ENCODE measurements at regions not wholly inside any gene's neighbourhood (a gene's known extent, or its start where the extent isn't known, plus 50 kb on each side); places are given as distances from the start of the nearest gene placed in this dataset.

GRCh38 chr2:8219096-8219495 is 462.8 kb upstream of the ID2 start:
- no peak for DNase-seq

DNA sequence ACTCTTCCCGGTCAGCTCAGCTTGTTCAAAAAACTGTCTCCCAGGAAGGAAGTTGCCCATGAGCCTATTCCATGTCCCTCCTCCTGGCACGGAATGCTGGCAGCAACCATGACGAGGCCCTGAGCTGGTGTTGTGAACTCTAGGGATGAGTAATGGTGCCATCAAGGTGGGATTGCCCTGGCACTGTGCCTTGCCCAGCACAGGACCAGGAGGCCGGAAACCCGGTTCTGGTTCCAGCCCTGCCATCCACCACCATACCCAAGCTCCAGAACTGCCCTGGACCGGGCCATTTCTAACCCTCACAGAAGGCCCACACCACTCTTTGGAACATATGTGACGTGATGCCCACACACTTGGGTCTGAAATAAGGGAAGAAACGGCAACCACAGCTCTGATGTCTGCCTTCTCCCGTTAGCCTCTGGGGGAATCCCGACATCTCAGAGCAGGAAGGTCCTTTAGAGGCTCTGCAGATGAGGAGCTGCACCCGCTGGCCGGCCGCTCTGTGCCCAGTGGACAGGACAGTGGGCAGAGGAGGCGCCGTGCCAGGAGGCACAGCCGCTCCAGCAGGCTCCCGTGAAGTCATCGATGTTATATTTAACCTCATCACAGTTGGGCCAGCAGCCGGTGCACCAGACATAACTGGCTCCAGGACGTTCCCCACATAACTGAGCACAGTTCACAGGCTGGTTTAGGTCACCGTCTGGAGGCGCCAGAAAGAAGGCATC is 462.1 kb upstream of the ID2 start:
- DNase-seq: peak in 1 of 4 experiments; percentile 19

DNA sequence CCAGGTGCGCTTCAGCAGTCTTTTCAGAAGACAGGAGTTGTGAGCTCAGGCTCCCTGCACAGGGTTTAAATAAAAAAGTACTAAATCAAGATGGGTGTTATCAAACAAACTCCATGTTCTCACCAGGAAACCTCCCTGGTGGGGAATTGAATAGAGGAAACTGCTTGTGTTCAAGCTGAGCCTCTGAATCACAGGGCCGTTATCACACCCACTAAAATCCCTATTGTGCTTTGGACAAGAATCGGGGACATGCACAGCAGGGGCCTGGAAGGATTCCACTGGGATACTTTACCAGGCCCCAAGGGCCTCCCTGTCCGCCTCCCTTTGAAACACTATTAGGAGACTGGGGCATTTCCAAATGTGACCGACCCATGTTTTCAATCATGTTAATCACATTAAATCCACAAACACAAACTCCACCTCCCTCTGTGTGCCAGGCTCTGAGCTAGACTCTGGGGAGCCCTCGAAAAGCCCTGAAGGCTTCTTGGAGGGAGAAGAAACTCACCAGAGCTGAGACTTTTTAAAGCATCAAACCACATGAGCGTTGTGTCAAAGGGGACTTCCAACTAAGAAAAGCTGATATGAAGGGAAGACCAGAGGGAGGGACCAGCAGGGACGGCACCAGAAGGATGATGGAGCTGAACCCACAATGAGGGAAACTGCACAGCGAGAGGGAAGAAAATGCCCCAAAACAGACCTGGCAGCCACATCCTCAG is 458.7 kb upstream of the ID2 start:
- DNase-seq: no peak

- DNase-seq: no peak
Measured at GRCh38 chr2:8223695-8224346, 458.0 kb upstream of the ID2 start.

DNA sequence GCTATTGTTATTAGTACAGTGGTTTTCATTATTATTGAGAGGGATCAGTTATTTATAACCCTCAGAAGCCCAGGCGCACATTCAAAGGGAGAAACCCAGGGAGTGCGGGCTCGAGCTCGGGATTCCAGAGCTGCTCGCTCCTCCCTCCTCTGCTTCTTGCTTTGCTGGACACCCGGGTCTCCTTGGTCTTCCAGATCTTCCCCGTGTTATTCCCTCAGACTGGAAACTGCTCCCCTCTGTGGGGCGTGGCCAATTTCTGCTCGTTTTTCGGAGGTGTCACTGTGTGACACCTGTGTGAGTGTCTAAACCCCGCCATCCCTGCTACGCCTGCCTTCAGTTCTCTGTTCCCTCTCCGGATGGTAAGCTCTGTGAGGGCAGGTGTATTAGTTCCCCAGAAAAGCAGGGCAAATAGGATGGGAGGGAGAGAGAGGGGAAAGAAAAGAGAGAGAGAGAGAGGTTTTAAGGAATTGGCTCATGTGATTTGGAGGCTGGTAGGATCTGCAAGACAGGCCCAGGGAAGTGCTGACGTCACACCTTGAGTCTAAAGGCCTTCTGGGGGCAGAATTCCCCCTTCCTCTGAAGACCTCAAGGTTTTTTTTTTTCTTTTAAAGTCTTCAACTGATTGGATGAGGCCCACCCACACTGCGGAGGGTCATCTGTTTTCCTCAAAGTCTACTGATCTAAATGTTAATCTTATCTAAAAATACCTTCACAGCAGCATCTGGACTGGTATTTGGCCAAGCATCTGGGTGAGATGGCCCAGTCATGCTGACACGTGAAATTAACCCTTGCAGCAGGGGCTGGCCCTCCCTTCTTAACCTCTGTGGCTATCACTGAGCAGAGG is 457.3 kb upstream of the ID2 start:
- DNase-seq: no peak

DNA sequence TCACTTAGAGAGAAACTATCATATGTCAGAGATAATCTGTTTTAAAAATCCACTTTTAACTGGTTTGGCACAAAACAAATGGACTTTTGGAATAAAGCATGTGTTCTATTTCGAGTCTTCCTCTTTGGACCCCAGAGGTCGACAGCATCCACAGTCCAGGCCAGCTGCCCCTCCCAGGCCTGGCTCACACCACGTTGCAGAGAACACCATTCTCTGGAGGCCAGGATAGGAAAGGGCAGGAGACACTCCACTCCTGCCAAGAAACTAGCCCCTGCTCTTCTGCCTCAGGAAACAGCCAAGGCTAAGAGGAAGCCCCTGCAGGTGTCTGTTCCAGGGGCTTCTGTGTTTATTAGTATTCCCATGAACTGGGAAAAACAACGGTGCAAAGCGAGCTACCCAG is 456.6 kb upstream of the ID2 start:
- DNase-seq: no peak

GRCh38 chr2:8225798-8226197 is 456.1 kb upstream of the ID2 start:
- DNase-seq: no peak

DNA sequence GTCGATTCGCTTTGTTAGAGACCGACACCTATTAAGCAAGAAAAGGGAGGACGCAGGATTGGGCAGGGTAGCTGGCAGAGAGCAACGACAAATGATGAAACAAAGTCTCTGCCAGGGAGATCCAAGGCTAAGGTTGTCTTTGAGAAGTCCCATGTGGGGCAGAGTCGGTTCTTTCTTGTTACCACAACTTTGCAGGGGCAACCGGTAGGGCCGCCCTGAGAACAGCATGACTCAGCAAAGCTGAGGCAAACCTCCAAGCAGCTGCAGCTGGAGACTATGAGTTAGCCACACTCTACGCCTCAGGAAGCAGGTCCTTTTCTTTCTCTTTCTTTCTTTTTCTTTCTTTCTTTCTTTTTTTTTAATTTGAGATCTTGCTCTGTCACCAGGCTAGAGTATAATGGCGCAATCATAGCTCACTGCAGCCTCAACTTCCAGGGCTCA is 452.3 kb upstream of the ID2 start:
- DNase-seq: peak; percentile 46 to 73 (median 70)

DNA sequence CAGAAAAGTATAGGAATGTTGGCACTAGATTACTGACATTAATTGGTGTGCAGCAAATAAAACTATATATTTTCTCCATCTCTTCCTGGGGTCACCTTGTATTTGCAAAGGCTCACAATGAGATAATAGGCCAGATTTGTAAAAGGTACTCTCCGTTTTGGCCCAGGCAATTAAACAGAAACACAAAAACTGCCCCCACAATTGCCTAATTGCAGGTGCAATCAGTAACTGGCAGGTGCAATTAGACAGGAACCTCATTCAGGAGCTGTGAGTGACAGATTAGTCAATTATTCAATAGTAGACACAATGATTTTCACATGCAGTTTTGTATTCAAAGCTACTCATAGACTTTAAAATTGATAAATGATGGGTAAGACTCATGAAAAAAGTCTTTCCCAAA is 451.4 kb upstream of the ID2 start:
- no peak for DNase-seq

DNA sequence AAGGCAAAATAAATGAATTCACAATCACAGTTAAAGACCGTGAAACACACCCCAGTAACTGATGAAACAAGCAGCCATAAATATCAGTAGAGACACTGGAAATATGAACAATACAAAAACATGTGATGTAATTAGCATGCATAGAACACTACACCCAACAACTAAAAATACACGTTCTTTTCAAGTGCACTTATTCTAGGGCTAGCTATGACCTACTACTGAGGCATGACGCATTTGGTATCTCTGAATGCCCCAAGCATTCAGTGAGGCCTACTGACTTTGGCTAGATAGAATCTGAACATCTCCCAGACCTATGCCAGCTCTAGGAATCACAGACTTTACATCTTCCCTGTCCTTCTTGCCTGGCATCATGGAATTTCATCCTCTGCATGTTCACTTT is 450.0 kb upstream of the ID2 start:
- DNase-seq: no peak

- DNase-seq: peak in 2 of 4 experiments; percentile 27 to 54
Measured at GRCh38 chr2:8232871-8233270, 449.0 kb upstream of the ID2 start.

DNA sequence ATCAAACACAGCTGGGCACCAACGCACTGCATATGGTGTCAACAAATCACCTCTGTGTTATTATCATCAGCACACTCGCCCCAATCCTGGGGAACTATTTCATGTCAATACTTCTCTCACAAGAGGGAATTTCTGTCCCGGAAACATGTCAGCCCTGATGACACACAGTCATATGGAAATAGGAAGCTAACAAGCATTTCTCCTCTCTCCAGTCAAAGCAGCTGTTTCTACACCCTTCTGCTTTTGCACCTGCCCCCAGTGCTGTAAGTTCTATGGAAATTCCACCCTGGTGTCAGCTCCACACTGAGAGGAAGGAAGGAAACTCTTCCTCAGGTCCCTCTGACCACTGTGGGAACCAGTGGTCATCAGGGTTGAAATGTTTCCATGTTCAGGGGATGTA is 447.6 kb upstream of the ID2 start:
- DNase-seq: peak; percentile 85 to 96 (median 90)

DNA sequence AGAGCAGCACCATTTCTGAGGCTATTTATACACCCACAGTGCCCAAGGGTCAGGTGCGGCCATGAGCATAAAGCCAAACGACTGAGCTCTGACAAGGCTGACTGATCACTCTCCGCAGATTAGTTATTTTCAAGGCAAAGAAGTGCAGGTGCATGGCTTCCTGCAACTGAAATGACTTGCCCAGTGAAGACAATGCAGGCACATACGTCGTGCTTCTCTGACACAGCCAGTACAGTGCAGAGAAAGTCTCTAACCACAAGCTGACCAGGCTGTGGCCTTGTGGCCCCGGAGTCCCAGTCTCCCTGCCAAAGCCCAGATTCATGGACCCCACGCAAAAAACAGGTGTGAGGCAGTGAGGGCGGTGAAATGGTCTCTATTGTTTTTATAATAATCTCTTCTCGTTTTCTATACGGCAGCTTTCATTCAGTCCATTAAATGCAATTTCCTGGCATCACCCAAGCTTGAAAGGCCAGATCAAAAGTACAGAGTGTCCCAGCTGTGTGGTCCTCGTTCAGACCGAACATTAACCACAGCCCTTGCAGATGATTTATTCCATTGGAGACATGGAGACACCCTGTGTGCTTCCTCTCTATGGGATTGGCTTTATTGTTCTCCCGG is 447.0 kb upstream of the ID2 start:
- DNase-seq: no peak

- DNase-seq: peak in 1 of 4 experiments; percentile 32
Measured at GRCh38 chr2:8235419-8235818, 446.4 kb upstream of the ID2 start.

DNA sequence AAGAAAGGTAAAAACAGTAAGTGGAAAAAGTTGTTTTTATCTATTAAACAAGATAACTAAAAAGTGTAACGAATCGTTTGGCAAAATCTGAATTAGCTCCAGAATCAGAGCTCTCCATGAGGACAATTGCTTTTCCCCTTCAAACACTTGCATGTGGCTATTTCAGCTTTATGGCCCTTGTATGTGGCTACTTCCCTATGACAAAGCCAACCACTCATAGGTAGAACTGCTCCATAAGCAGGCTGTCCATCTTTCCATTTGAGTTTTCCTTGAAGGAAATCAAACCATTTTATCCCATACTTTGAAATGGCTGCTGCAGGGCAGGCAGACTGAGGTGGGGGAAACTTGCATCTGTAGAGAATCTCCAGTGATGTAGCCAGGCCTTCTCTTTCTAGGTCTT is 445.5 kb upstream of the ID2 start:
- DNase-seq: no peak

DNA sequence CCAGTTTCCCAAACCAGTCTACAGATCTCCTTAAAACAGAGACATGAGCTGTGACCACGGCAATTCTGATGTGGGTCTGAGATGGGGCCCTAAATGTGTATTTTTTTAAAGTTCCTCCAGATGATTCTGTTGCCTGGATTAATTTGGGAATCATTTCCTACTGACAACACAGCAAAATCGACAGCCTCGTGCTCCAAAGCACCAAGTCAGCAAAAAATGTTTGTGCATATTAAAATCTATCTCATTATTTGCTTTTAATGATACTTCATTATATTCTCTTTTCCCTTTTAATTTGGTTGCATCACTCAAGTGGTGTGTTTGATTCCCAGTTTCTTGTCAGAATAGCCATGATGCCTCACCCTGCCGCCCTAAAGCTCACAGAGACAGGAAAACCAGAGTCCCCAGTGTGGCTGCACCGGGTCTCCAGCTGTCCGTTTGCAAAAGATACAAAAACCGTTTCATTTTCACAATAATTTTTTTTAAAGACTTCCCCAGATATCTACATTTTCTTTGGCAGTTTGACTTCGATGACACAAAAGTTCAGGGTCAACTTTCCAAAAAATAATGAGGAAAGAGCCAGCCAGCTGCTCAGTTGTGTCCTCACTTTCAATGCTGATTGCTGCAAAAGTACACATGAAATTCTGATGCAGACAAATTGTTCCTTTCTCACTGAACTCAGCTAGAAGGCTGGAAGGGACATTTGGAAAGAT is 443.2 kb upstream of the ID2 start:
- peak; percentile 45 to 69 (median 58) for DNase-seq

- peak; percentile 53 to 85 (median 69) for DNase-seq
Measured at GRCh38 chr2:8239531-8240088, 442.2 kb upstream of the ID2 start.

DNA sequence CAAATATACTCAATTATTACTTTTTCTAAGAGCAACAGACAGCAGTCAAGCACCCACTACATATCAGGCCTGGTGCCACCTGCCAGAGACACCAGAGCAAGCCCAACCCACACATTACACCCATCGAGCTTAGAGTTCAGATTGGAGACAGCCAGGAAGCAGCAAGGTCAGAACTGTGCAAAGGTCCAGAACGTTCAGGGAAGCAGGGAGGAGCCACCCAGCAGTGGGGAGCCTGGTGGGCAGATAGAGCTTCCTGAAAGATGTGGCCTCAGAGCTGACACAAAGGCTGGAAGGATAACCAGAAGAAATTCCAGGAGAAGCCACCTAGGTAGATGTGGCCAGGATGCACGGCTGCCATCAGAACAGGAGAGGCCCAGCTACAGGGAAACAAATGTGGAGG is 440.5 kb upstream of the ID2 start:
- peak in 2 of 4 experiments; percentile 43 to 45 for DNase-seq

GRCh38 chr2:8242739-8243138 is 439.1 kb upstream of the ID2 start:
- DNase-seq: peak; percentile 42 to 79 (median 56)

DNA sequence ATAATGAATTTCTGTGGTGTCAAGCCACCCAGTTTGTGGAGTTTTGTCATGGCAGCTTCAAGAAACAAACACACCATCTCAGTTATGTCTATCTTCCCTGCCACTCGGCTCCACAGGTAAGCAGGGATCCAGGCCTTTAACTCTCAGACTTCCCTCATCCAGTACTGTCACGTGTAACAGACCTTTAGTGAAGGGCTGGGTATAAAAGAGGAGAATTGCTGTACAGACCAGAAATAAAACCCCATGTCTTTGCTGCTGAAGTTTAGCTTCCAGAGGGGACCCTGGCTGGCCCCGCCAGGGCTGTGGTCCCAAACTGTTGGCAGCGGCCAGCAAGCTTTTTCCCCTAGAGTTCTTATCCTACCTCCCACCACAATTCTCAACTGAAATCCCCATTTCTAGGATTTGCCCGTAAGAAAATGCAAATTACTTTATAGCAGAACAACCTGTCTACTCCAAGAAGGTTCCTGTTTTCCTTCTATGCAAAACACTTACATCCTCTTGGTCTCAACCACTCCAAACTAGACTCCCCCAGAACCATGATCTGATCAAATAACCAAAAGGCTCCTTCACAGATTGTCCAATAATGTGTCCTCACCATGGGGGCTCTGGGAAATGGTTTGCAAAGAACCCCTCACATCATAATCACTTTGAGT is 438.0 kb upstream of the ID2 start:
- no peak for DNase-seq

- DNase-seq: peak; percentile 76 to 90 (median 86)
Measured at GRCh38 chr2:8244639-8245038, 437.2 kb upstream of the ID2 start.

Data from suppressor macrophage (primary cell).